ENCODE measurements at regions not wholly inside any gene's neighbourhood (a gene's known extent, or its start where the extent isn't known, plus 50 kb on each side); places are given as distances from the start of the nearest gene placed in this dataset.

- Histone ChIP-seq H3K4me1 (ENCODE audit: control insufficient read depth, insufficient read depth, low read length) (no peaks in the 10 kb centered on the region), H3K4me3 (ENCODE audit: low read length) (no peak overlapping the region), H3K36me3 (ENCODE audit: control insufficient read depth, insufficient read depth, low read length) (no peaks in the 10 kb centered on the region), H3K27ac (ENCODE audit: low read depth, low read length) (no peak overlapping the region), H3K9ac (ENCODE audit: extremely low read depth, low read length, poor library complexity, severe bottlenecking) (no peak overlapping the region), H3K9me3 (ENCODE audit: control insufficient read depth, low read length) (no peaks in the 10 kb centered on the region), H3K27me3 (ENCODE audit: control insufficient read depth, insufficient read depth, low read length, poor library complexity, severe bottlenecking) (no peaks in the 10 kb centered on the region)
- H3K4me3 Mint-ChIP-seq = no peak overlapping the region
- DNase-seq = no peak
- H3K27me3 Mint-ChIP-seq (ENCODE audit: insufficient read depth) = no peaks in the 10 kb centered on the region
- TF ChIP-seq CTCF (conservative IDR thresholded peaks at IDR 0.05) = no peak
- H3K4me1 Mint-ChIP-seq = no peaks in the 10 kb centered on the region
- no peak overlapping the region for H3K27ac Mint-ChIP-seq
- no peaks in the 10 kb centered on the region for H3K9me3 Mint-ChIP-seq
- WGBS, 2 experiments (ENCODE audit: insufficient coverage in 1 of 2, insufficient read length in 1 of 2) = 96 to 97% methylated on average over 3 of the region's 3 CpGs
- H3K36me3 Mint-ChIP-seq (ENCODE audit: low read depth) = no peaks in the 10 kb centered on the region
Observed at GRCh38 chr10:65798133-65798532, 1127.7 kb upstream of the LRRTM3 start.

GRCh38 chr10:65802391-65802790 is 1123.4 kb upstream of the LRRTM3 start:
- WGBS, 2 experiments (ENCODE audit: insufficient coverage in 1 of 2, insufficient read length in 1 of 2) = 90% methylated on average over 2 of the region's 2 CpGs; no CpG with 5 or more reads in 1 of the 2 experiments

GRCh38 chr10:65805511-65805910 is 1120.3 kb upstream of the LRRTM3 start:
- no peaks in the 10 kb centered on the region for H3K9me3 Mint-ChIP-seq
- no peaks in the 10 kb centered on the region for H3K36me3 ChIP-seq (ENCODE audit: control insufficient read depth, insufficient read depth, low read length)
- no peaks in the 10 kb centered on the region for H3K9me3 ChIP-seq (ENCODE audit: control insufficient read depth, low read length)
- no peak overlapping the region for H3K9ac ChIP-seq (ENCODE audit: extremely low read depth, low read length, poor library complexity, severe bottlenecking)
- no peaks in the 10 kb centered on the region for H3K36me3 Mint-ChIP-seq (ENCODE audit: low read depth)
- no peaks in the 10 kb centered on the region for H3K27me3 Mint-ChIP-seq (ENCODE audit: insufficient read depth)
- H3K4me3 Mint-ChIP-seq = no peak overlapping the region
- peaks cover 4% of the 10 kb centered on the region for H3K4me1 Mint-ChIP-seq
- no peak overlapping the region for H3K4me3 ChIP-seq (ENCODE audit: low read length)
- H3K27me3 ChIP-seq (ENCODE audit: control insufficient read depth, insufficient read depth, low read length, poor library complexity, severe bottlenecking) = no peaks in the 10 kb centered on the region
- no peak overlapping the region for H3K27ac Mint-ChIP-seq
- H3K4me1 ChIP-seq (ENCODE audit: control insufficient read depth, insufficient read depth, low read length) = no peaks in the 10 kb centered on the region
- TF ChIP-seq CTCF (conservative IDR thresholded peaks at IDR 0.05) = no peak
- 73 to 100% methylated on average over 1 of the region's 1 CpG for WGBS, 2 experiments (ENCODE audit: insufficient coverage in 1 of 2, insufficient read length in 1 of 2)
- H3K27ac ChIP-seq (ENCODE audit: low read depth, low read length) = no peak overlapping the region
- no peak for DNase-seq

More at GRCh38 chr10:65802391-65802790, 1123.4 kb upstream of the LRRTM3 start:
- no peak overlapping the region for H3K9ac ChIP-seq (ENCODE audit: extremely low read depth, low read length, poor library complexity, severe bottlenecking)
- Mint-ChIP-seq H3K4me1 (peaks cover 4% of the 10 kb centered on the region), H3K27me3 (ENCODE audit: insufficient read depth) (no peaks in the 10 kb centered on the region), H3K4me3 (no peak overlapping the region), H3K9me3 (no peaks in the 10 kb centered on the region), H3K27ac (no peak overlapping the region), H3K36me3 (ENCODE audit: low read depth) (no peaks in the 10 kb centered on the region)
- no peak overlapping the region for H3K4me3 ChIP-seq (ENCODE audit: low read length)
- no peak for TF ChIP-seq CTCF (conservative IDR thresholded peaks at IDR 0.05)
- DNase-seq = no peak
- H3K27ac ChIP-seq (ENCODE audit: low read depth, low read length) = no peak overlapping the region
- H3K9me3 ChIP-seq (ENCODE audit: control insufficient read depth, low read length) = no peaks in the 10 kb centered on the region
- no peaks in the 10 kb centered on the region for H3K36me3 ChIP-seq (ENCODE audit: control insufficient read depth, insufficient read depth, low read length)
- H3K27me3 ChIP-seq (ENCODE audit: control insufficient read depth, insufficient read depth, low read length, poor library complexity, severe bottlenecking) = no peaks in the 10 kb centered on the region
- H3K4me1 ChIP-seq (ENCODE audit: control insufficient read depth, insufficient read depth, low read length) = no peaks in the 10 kb centered on the region
